ES-I3 (cell line): ENCODE measurements at regions not wholly inside any gene's neighbourhood (a gene's known extent, or its start where the extent isn't known, plus 50 kb on each side); places are given as distances from the start of the nearest gene placed in this dataset.

ENCODE experiments used
- H3K36me3 ChIP-seq: 2 replicates; pipeline ENCODE4 v1.6.1; 2013; ENCODE audit warnings: mild to moderate bottlenecking, low read length, control low read depth, moderate library complexity; ENCODE audit not compliant: insufficient read depth
- H3K4me1 ChIP-seq: 2 replicates; pipeline ENCODE4 v1.6.1; 2013; ENCODE audit warnings: mild to moderate bottlenecking, control low read depth, low read length; ENCODE audit not compliant: insufficient read depth
- H3K9ac ChIP-seq: 2 replicates; pipeline ENCODE4 v1.6.1; 2013; ENCODE audit warnings: low read depth, mild to moderate bottlenecking, low read length, moderate library complexity
- H3K9me3 ChIP-seq: 2 replicates; pipeline ENCODE4 v1.6.1; 2013; ENCODE audit warnings: mild to moderate bottlenecking, low read length, moderate library complexity; ENCODE audit not compliant: control insufficient read depth, insufficient read depth

DNA sequence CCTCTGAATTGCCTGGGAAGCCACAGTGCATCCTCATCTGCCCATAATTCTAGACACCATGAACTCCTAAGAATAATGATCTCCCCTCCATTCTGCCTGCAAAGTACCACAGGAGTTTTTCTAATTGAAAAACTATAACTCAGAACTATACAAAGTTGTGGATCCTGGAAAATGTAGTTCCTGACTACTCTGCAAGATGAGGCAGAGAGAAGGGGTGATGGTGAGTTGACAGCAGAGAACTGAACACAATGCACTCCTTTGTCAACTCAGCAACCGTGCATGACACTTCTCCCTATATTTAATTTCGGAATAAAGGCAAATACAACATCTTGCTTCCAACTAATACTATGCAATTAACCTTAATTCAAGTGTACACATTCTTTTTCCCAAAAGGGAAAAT, 471.1 kb upstream of the FAM98A start:
- Histone ChIP-seq H3K4me1 (no peaks in the 10 kb centered on the region), H3K36me3 (no peaks in the 10 kb centered on the region), H3K9me3 (no peaks in the 10 kb centered on the region; the same call in 1 of the 2 replicates), H3K9ac (no peak overlapping the region)

DNA sequence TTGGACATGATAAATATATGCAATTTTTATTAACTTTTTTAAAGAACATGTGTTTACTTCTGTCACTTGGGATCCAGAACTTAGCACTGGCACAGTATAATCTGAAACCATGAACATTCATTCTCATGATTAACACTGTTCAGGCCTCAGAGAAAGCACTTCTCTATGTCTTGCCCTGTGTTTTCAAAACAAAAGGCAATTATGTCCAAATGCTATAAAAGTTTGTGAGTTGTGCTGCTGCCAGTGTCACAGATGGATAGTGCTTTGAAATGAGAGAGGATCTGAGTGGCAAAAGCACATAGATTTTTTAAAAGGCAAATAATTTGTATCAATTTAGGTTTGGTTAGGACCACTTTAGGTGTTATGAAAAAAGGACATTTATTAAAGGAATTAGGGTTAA, 470.5 kb upstream of the FAM98A start:
- Histone ChIP-seq H3K36me3 (no peaks in the 10 kb centered on the region), H3K9me3 (no peaks in the 10 kb centered on the region; the same call in 1 of the 2 replicates), H3K4me1 (no peaks in the 10 kb centered on the region), H3K9ac (no peak overlapping the region)

GRCh38 chr2:34050413-34050812, 451.3 kb upstream of the FAM98A start:
- Histone ChIP-seq H3K9me3 (no peaks in the 10 kb centered on the region), H3K4me1 (no peaks in the 10 kb centered on the region), H3K9ac (no peak overlapping the region), H3K36me3 (no peaks in the 10 kb centered on the region)

DNA sequence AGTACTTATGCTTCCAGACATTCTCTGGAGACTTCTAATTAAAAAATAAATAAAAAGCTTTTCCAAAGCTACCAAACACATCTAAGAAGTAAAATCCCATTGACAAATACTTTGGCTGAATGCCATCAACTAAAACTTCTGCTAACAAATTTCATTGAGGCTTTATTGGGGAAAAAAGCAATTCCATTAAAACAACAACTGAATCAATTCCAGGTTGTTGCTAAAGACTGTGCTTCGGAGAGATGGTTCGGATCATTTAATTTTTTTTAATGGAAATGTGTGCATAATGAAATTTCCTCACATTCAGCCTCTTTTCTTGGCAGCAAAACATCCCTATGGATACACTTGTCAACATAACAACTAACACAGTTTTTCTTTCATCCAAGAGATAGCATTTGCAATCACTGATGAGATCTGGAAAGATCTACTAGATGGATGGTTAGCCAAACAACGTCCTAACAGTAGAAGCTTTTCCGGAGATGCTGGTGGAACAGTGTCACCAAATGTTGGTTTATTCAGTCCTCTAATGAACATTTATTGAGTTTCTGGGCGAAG, 446.1 kb upstream of the FAM98A start:
- Histone ChIP-seq H3K9me3 (no peaks in the 10 kb centered on the region), H3K4me1 (no peaks in the 10 kb centered on the region), H3K36me3 (no peaks in the 10 kb centered on the region), H3K9ac (no peak overlapping the region)

- no peaks in the 10 kb centered on the region for H3K9me3 ChIP-seq
- H3K9ac ChIP-seq = no peak overlapping the region
- no peaks in the 10 kb centered on the region for H3K36me3 ChIP-seq
- H3K4me1 ChIP-seq = no peaks in the 10 kb centered on the region
Measured at GRCh38 chr2:34037886-34038285, 438.8 kb upstream of the FAM98A start.

DNA sequence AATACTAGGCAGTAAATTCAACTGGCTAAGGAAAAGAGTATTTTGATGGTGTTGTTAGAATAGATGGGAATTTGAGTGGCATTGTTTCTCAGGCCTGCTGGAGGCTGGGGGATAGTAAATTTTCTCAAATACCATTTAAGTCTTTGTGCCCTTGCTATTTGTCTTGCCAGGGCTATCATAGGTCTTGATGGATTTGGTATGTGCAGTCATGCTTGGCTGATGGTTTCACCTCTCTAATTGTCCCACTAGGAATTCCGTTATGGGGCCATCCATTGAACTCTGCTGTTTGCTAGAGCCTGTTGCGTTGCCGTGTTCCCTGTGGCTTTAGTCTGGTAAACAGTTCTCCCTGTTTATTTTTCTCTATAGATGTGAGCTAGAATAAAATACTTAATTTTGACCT, 438.1 kb upstream of the FAM98A start:
- H3K36me3 ChIP-seq = no peaks in the 10 kb centered on the region
- H3K9ac ChIP-seq = no peak overlapping the region
- no peaks in the 10 kb centered on the region for H3K4me1 ChIP-seq
- no peaks in the 10 kb centered on the region for H3K9me3 ChIP-seq

DNA sequence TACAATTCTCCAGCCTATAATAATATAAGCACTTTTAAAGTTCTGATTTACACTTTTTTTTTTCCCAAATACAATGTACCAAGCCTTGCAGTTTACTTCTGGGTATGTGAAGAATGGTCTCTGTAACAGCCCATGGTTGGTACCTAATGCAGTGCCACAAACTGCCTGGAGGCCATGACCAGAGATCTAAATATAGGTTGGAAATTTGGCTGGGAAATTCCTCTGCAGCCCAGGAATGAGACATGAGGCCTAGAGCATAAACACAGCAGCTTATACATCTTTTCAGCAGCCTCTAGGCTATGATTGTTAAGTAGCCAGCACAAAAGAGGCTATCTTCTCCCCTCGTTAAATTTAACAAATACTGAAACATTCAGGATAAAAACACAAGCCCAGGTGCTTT, 432.0 kb upstream of the FAM98A start:
- H3K9ac ChIP-seq = no peak overlapping the region
- no peaks in the 10 kb centered on the region for H3K36me3 ChIP-seq
- no peaks in the 10 kb centered on the region for H3K9me3 ChIP-seq
- H3K4me1 ChIP-seq = no peaks in the 10 kb centered on the region

- no peaks in the 10 kb centered on the region for H3K36me3 ChIP-seq
- H3K9ac ChIP-seq = no peak overlapping the region
- no peaks in the 10 kb centered on the region for H3K9me3 ChIP-seq
- no peaks in the 10 kb centered on the region for H3K4me1 ChIP-seq
Measured at GRCh38 chr2:34030273-34030672, 431.2 kb upstream of the FAM98A start.

DNA sequence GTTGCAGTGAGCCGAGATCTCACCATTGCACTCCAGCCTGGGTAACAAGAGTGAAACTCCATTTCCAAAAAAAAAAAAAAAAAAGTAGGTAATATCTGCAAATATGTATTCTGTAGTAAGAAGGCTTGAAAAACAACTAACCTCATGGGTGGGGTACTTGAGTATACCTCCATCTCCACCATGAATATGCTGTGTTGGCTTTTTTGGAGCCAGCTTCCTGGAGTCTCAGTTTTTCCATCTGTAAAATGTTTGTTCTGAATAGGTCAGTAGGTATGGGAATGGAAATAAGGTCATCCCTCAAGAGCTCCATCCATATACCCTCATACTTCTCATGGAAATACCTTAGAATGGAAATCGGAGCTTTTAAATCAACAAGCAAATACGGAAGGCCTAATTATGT, 430.0 kb upstream of the FAM98A start:
- no peak overlapping the region for H3K9ac ChIP-seq

DNA sequence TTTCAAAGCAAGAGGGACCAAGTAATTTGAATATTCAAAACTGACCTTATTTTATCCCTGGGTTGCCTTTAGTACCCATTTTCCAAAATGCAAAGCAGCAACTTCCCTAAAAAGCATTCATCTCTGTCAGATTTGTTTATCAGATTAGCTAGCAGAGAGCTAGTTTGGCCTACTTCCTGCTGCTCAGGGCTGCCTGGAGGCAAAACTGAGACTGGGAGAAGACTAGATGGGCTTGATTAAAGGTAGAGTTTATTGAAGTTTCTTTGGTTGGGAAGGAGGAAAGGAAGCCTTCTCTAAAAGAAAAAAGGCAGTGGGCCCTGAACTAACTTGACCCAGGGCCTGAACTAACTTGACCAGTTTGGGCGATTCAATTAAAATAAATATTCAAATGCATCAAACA, 426.1 kb upstream of the FAM98A start:
- H3K9ac ChIP-seq = no peak overlapping the region

More for the DNA sequence above, 430.0 kb upstream of the FAM98A start:
- Histone ChIP-seq H3K36me3 (no peaks in the 10 kb centered on the region), H3K4me1 (no peaks in the 10 kb centered on the region), H3K9me3 (no peaks in the 10 kb centered on the region)

GRCh38 chr2:34012715-34013302, 413.7 kb upstream of the FAM98A start:
- Histone ChIP-seq H3K4me1 (no peaks in the 10 kb centered on the region), H3K9me3 (no peaks in the 10 kb centered on the region), H3K9ac (no peak overlapping the region), H3K36me3 (no peaks in the 10 kb centered on the region)

More for the DNA sequence above, 426.1 kb upstream of the FAM98A start:
- no peaks in the 10 kb centered on the region for H3K4me1 ChIP-seq
- H3K9me3 ChIP-seq = no peaks in the 10 kb centered on the region
- H3K36me3 ChIP-seq = no peaks in the 10 kb centered on the region

- no peaks in the 10 kb centered on the region for H3K36me3 ChIP-seq
- H3K9me3 ChIP-seq = no peaks in the 10 kb centered on the region
- H3K4me1 ChIP-seq = no peaks in the 10 kb centered on the region
Measured at GRCh38 chr2:34011684-34012083, 412.6 kb upstream of the FAM98A start.

DNA sequence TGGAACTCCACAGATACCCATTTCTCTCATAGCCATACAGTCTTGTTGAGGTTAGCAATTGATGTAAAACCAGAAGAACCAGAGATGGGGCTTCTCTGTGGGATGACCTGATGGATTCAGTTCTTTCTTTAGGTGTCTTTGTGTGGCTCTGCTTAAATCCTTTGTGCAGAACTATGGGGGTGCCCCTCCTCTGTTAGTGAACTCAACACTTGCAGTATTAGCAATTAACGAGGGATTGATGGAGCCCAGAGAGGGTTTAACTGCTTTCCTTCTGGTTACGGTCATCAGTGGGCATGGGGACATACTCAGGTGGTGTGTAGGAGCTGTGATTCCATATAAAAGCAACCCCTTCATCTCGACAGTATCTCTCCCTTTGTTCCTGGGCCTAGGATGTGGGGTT, 406.8 kb upstream of the FAM98A start:
- Histone ChIP-seq H3K9ac (no peak overlapping the region), H3K4me1 (no peaks in the 10 kb centered on the region), H3K36me3 (no peaks in the 10 kb centered on the region), H3K9me3 (no peaks in the 10 kb centered on the region)

More at GRCh38 chr2:34011684-34012083, 412.6 kb upstream of the FAM98A start:
- no peak overlapping the region for H3K9ac ChIP-seq

- Histone ChIP-seq H3K9me3 (no peaks in the 10 kb centered on the region), H3K9ac (no peak overlapping the region), H3K4me1 (no peaks in the 10 kb centered on the region), H3K36me3 (no peaks in the 10 kb centered on the region)
Measured at GRCh38 chr2:34004936-34005335, 405.8 kb upstream of the FAM98A start.

DNA sequence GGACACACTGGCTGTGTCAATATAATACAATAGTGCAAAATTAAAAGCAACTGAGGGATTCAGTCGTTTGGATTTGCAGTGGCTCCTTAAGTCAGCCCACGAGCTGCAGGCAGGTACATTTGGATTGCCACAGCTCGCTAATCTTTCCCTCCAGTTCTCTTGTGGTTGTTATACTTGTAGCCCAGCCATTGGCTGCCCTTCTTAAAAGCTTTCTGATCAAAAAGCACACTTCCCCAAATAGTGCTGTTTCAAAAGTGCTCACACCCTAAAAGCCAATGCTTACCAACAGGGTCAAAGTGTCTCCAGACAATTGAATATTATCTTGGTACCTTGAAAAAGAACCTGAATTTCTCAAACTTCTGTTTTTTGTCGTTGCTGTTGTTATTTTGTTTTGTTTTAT, 404.7 kb upstream of the FAM98A start:
- no peaks in the 10 kb centered on the region for H3K9me3 ChIP-seq
- H3K36me3 ChIP-seq = no peaks in the 10 kb centered on the region
- no peaks in the 10 kb centered on the region for H3K4me1 ChIP-seq
- no peak overlapping the region for H3K9ac ChIP-seq
